Fibroblast of the aortic adventitia (primary cell): ENCODE measurements at regions not wholly inside any gene's neighbourhood (a gene's known extent, or its start where the extent isn't known, plus 50 kb on each side); places are given as distances from the start of the nearest gene placed in this dataset.

ENCODE experiments used
- DNase-seq: peaks from one replicate; pipeline ENCODE4 v3.0.0-alpha.2; 2010; ENCODE audit warnings: low read depth
- H3K4me3 ChIP-seq: 2 replicates; pipeline ENCODE4 v1.5.1; 2011; ENCODE audit warnings: low read depth, mild to moderate bottlenecking, control low read depth, low read length, moderate library complexity
- TF ChIP-seq, protein P1 (sequence below): IDR thresholded peaks from 2 replicates; pipeline ENCODE4 v1.5.1; 2011; ENCODE audit warnings: mild to moderate bottlenecking, low read length, control low read depth, inconsistent platforms; ENCODE audit not compliant: insufficient read depth

DNA sequence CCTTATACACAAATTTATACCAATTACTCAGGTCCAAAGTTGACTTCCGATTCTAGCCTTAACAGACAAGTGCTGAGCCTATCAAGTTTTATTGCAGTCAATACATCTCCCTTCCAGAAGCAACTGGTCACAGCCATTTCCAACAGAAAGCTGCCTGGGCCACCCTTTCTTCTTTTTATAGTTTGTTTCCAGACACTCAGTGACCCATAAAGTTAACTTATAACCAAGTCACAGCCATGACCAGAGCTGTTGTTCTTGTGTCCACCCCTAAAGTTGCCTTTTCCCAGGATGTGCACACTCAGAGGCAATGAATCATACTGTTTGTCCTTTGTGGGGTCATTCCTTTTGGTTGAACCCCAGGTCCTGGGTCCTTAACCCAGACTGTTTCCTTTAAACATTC lies 89.9 kb downstream of the CD83 start:
- TF ChIP-seq, protein P1, sequence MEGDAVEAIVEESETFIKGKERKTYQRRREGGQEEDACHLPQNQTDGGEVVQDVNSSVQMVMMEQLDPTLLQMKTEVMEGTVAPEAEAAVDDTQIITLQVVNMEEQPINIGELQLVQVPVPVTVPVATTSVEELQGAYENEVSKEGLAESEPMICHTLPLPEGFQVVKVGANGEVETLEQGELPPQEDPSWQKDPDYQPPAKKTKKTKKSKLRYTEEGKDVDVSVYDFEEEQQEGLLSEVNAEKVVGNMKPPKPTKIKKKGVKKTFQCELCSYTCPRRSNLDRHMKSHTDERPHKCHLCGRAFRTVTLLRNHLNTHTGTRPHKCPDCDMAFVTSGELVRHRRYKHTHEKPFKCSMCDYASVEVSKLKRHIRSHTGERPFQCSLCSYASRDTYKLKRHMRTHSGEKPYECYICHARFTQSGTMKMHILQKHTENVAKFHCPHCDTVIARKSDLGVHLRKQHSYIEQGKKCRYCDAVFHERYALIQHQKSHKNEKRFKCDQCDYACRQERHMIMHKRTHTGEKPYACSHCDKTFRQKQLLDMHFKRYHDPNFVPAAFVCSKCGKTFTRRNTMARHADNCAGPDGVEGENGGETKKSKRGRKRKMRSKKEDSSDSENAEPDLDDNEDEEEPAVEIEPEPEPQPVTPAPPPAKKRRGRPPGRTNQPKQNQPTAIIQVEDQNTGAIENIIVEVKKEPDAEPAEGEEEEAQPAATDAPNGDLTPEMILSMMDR, result no peak
- no peak overlapping the region for H3K4me3 ChIP-seq
- no peak for DNase-seq

DNA sequence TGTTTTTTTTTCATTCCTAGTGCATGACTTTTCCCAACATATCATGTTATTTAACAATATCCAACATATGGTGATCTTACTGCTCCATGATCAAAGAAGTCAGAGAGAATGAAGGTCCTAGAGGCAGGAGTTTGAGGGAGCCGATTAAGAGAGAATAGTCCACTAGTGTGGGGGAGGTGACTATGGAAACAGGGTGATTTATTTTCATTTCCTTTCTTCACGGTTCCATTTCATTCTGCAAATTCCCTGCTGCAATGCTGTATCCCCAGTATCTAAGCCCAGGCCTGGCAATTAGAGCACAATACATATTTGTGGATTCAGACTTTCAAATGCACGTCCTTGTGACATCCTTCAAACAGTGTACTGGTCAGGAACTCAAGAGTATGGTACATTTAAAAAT lies 91.4 kb downstream of the CD83 start:
- H3K4me3 ChIP-seq, result no peak overlapping the region
- no peak for DNase-seq
- TF ChIP-seq, protein P1, result no peak

DNA sequence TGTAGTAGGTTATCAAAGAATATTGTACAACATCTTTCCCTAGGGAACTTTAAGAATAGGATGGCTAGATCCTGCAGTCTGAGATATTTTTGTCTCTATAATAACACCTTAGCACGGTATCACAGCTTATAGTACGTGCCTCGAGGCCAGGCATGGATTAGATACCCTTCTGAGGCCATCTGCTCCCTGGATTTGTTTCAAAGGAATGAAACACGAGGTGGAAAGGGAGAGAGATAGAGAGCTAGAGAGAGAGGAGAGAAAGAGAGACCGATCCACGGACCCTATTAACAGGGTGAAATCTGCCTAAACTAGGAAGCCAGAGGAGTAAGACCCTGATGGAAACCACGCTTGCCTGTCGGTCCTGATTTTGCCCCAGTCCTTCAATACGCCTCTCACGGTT lies 92.5 kb downstream of the CD83 start:
- DNase-seq, result no peak
- TF ChIP-seq, protein P1, result no peak
- no peak overlapping the region for H3K4me3 ChIP-seq

DNA sequence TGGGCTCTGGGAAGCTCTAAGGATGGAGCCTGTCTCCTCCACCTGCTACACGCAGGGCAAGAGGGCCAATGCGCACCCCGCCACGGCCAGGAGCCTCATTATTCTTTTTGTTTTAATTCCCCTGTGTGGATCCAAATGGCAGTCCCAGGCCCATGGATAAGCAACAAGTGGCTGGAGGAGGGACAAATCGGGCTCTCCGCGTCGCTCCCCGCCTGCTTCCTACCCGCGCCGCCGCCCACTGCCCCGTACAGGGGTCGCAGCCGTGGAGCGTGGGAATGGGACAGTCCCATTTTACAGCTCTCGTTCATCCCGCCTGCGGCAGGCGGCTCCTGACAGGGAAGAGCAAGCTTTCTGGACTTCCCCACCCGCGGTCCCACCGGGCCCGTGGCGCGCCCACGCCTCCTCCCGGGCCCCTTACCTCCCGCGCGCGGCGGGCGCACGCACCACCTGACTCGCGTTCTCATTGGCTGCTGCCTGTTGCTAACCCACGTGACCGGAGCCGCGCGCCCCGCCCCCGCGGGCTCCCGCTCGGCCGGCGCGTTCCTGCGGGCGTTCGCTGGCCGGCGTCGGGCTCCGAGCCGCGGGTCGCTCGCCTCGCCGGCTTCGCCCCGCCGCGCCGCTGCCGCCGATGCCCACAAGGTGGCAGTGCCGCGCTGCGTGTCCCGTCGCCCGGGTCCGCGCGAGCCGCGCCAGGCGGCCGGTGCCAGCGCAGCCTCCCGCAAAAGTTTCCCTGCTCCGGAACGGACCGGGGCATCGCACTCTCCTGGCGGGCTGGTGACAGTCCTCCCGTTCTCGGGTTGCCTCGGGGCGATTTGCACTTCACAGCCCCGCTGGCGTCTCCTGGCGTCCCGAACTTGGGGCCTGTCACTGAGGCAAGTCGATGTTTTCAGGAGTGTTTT lies 93.3 kb downstream of the CD83 start:
- DNase-seq, result peak; percentile 83
- H3K4me3 ChIP-seq, result peak overlapping the region; percentile 75
- TF ChIP-seq, protein P1, result peak; percentile 53

DNA sequence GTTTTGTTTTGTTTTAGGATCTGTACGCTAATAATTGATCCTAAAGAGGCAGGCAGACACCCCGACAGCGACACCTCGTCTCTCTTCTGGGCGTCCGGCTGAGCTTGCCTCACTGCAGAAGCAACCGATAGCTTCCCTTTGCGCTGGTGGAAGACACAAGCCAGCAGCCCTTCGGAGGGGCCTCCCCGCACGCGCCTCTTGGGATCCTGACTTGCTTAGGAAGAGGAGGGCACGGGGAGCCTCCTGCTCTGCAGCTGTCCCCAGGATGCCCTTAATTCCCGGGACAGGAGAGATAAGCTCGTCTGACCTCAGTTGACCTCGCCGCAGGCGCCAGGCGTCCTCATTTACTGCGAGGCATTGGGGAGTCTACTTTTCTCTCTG lies 94.0 kb downstream of the CD83 start:
- TF ChIP-seq, protein P1, result no peak
- DNase-seq, result peak; percentile 44
- peak overlapping the region; percentile 73 for H3K4me3 ChIP-seq

DNA sequence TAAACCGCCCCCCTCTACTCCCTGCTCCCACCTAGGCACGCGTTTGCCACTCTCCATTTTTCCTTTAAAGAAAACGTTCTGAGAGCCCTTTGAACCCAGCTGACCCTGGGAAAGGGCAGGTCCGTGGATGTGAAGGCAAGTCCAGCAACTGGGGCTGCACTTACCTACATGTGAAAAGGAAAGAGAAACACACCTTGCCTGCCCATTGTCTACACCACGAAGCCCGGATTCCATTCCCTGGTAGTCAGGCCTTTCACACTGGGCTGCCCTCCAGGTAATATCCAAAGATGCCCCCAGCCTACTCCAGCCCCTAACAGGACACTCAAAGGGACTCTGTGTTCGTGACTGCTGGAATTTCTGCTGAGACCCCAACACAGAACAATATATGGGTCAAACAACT lies 94.4 kb downstream of the CD83 start:
- DNase-seq, result no peak
- TF ChIP-seq, protein P1, result no peak
- no peak overlapping the region for H3K4me3 ChIP-seq
